HUDEP-2 (cell line): ENCODE measurements at regions not wholly inside any gene's neighbourhood (a gene's known extent, or its start where the extent isn't known, plus 50 kb on each side); places are given as distances from the start of the nearest gene placed in this dataset.

Experiments
- DNase-seq, 76 experiments: peaks; one replicate each; lab custom pipeline; 2025; ENCODE audit not compliant: unreplicated experiment in 76 of 76; lab: John Stamatoyannopoulos, UW

- DNase-seq, result peak in 15 of 76 experiments; percentile 1 to 34 (median 16)
These were observed 50.4 kb upstream of the CTIF start for GRCh38 chr18:48488388-48488850.

- DNase-seq, result no peak
These were observed 52.1 kb upstream of the CTIF start for GRCh38 chr18:48486754-48487153.

GRCh38 chr18:48485828-48486405 is 52.9 kb upstream of the CTIF start:
- no peak for DNase-seq

GRCh38 chr18:48481092-48481491 is 57.7 kb upstream of the CTIF start:
- DNase-seq, result no peak

- no peak for DNase-seq
These were observed 59.3 kb upstream of the CTIF start for GRCh38 chr18:48479531-48479930.

- DNase-seq, result no peak
These were observed 61.5 kb upstream of the CTIF start for GRCh38 chr18:48477348-48477747.

- no peak for DNase-seq
These were observed 62.3 kb upstream of the CTIF start for GRCh38 chr18:48476550-48476917.

GRCh38 chr18:48475635-48476549 is 62.9 kb upstream of the CTIF start:
- peak in 53 of 76 experiments; percentile 1 to 79 (median 37) for DNase-seq

GRCh38 chr18:48473816-48474215 is 64.6 kb upstream of the ZBTB7C start:
- DNase-seq, result no peak

GRCh38 chr18:48472610-48473009 is 63.4 kb upstream of the ZBTB7C start:
- DNase-seq, result no peak

GRCh38 chr18:48470484-48471180 is 61.4 kb upstream of the ZBTB7C start:
- DNase-seq, result no peak

GRCh38 chr18:48468151-48468550 is 59.0 kb upstream of the ZBTB7C start:
- no peak for DNase-seq

- no peak for DNase-seq
These were observed 58.0 kb upstream of the ZBTB7C start for GRCh38 chr18:48467231-48467630.

- no peak for DNase-seq
These were observed 53.3 kb upstream of the ZBTB7C start for GRCh38 chr18:48462510-48462909.

GRCh38 chr18:48460929-48461583 is 51.9 kb upstream of the ZBTB7C start:
- DNase-seq, result no peak

- no peak for DNase-seq
These were observed 50.3 kb upstream of the ZBTB7C start for GRCh38 chr18:48459465-48459864.

GRCh38 chr18:48459016-48459415 is 49.8 kb upstream of the ZBTB7C start:
- no peak for DNase-seq
